ENCODE measurements at regions not wholly inside any gene's neighbourhood (a gene's known extent, or its start where the extent isn't known, plus 50 kb on each side); places are given as distances from the start of the nearest gene placed in this dataset.
A peak's percentile ranks its signal among the peaks of the same experiment; 100 is the strongest.
"Not testable (repeated sequence)": the region's sequence is repeated elsewhere in the genome, so short reads cannot be mapped to it uniquely, and the experiment has no call there.

DNA sequence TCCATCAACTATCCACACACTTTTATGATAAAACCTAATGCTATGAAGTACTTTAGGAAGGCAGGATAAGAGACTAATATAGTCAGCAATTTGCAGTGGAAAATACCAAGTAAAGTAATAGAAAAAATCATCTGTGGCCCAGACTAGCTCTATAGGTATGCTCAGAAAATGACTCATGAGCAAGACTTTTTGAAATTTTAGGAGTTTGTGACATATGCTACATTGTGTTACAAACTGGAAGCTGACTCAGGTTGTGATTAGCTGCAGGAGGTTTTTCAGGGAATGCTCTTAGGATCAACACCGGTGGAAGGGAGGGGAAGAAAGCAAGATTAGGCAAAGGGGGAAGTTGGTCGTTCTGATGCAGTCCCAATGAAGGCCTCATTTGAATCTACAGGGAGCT, 56.1 kb downstream of the FEZF1 start:
- no peak for DNase-seq

DNA sequence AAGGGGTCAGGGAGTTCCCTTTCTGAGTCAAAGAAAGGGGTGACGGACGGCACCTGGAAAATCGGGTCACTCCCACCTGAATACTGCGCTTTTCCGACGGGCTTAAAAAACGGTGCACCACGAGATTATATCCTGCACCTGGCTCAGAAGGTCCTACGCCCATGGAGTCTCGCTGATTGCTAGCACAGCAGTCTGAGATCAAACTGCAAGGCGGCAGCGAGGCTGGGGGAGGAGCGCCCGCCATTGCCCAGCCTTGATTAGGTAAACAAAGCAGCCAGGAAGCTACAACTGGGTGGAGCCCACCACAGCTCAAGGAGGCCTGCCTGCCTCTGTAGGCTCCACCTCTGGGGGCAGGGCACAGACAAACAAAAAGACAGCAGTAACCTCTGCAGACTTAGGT, 65.8 kb downstream of the FEZF1 start:
- DNase-seq: not testable (repeated sequence)

DNA sequence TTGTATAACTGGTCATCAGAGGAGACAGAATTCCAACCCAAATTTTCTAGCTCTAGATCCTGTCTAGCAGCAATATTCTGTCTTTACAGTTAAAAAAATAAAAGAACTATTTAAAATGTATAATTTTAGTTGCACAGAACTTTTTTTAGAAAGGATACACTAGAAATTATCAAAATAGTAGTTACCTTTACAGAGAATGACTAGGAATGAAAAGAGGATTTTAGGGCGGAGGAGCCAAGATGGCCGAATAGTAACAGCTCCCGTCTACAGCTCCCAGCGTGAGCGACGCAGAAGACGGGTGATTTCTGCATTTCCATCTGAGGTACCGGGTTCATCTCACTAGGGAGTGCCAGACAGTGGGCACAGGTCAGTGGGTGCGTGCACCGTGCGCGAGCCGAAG, 66.3 kb downstream of the FEZF1 start:
- DNase-seq: not testable (repeated sequence)

DNA sequence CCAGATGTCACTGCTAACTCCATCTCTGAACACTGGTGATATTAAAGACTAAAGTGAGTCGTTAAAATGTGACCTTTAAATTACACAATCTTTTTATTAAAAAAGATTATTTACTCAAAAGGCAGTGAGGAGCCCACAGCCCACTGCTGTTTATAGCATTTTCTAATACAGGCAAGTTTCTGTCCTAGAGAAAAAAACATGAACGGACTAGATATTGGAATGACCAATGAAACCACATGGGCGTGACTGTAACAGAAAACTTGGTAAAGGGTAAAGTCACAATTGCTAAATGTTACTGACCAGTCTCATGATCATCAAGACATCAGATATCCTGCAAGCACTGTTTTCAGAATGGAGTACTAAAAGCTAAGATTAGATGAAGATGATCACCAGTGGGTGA, 78.7 kb downstream of the FEZF1 start:
- no peak for DNase-seq

DNA sequence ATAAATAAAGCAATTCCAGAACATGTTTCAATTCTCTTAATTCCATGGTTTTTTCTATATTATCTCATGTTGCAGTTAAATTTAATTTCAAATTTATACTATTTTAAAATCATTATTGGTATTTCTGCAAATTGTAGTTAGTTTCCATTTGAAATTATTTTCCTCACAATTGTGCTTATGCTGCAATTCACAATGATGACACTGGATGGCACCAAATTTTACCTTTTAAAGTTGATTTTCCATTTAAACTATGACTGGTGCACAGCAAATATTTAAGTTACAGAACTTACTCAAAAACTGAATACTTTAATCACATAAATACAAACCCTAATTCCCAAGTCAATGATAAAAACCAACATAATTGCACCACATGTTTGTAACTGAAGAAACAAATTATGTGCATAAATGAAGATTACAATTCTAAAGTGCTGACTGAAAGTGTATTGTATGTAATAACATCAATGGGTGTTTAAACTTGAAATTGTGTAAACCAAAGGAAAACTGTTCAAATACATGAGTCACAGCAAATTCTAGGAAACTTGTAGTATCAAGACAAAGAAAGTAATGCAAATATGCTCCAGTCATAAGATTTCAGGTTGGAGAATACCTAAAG, 75.3 kb upstream of the AASS start:
- peak; percentile 10 for DNase-seq

DNA sequence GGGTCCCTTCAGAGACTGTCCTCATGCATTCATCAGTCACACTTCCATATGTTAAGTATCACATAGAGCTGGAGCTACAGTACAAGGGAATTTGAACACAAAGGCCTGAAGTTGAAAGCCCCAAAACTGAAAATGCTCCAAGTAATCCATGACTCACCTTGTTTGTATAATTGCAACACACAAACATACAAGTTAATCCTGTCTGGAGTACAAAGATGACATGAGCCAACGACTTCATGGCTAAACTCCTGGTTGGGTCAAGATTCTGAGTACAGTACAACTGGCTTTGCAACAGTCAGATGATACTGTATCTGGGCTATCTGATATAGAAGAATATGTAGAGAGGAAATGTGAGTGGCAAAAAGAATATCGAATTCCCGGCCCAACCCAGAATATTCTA, 73.1 kb upstream of the AASS start:
- DNase-seq: no peak

DNA sequence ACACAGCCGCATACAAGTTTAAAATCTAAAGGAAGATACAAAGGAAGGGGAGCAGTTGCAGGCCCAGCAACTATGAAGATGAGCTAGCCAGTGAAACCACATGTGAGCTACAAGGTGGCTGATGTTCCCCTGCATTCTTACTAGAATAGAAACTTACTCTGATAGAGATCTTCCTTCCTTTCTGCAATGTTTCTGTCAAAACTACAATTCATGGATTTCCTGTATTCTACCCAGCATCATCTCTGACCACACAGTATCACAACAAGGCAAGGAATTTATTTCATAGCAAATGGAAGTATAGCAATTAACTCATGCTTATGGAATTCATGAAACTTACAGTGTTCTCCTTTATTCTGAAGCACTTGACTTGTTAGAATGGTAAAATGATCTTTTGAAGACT, 68.7 kb upstream of the AASS start:
- DNase-seq: no peak

DNA sequence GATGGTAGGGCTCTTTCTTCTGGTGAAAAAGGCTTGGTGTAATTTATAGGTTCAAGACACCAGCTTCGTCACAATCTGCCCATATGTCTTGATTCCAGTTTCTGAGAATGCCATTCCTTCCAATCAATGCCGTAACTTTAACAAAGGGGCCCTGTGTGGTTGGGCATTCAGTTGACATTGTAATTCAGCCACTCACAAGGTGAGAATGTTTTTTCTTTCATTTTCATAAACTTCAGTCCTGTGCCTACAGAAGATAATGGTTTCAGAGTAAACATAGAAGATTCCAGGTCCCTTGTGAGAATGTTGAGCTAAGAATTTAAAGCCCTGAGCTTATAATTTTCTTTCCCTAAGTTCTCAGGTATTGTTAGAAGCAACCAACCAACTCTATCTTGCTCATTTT, 67.3 kb upstream of the AASS start:
- no peak for DNase-seq

DNA sequence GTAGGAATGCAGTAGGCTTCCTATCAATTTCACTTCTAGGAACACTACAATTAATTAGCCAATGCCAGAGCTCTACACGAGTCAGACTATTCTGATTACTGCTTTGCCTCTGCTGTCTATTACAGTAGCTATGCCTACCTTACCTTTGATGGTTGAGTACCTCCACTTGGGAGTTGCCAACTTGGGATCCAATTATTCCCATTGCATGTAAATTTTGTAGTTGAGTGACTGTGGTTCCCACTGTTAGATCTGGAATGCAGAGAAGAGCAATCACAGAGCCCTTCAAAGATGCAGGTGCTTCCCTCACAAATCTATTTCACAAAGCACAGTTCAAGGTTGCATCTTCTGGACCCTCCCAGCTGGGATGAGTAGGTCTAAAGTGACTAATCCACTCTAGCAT, 62.9 kb upstream of the AASS start:
- DNase-seq: no peak

DNA sequence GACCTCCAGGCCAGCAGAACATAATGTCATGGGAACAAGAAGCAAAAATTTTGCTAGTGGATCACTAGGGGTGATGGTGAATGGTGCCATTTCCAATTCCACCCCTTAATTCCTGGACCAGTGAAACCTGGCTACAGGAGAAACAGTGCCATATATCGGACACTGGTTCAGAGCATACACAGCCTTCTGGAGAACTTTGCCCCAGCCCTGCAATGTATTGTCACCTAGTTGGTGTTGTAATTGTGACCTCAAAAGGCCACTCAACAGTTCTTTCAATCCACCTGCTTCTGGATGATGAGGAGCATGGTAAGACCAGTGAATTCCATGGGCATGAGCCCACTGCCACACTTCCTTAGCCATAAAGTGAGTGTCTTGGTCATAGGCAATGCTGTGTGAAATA, 59.8 kb upstream of the AASS start:
- no peak for DNase-seq

DNA sequence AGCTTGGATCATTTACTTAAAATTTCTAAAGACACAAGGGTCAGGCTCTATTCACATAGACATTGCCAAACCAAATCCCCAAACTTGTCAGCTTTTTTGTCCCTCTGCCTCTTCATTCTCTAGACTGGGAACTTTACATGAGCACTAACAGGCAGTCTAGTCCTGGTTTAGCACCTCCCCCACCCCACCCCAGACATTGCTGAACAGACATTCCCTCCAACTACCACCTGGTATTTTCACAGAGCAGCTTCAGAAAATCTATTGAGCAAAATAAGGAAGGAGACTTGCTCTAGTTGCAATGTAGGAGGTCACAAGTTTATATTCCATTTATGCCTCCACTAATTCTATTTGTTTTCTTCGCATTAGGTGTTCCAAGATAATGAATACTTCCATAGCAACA, 56.8 kb upstream of the AASS start:
- no peak for DNase-seq

DNA sequence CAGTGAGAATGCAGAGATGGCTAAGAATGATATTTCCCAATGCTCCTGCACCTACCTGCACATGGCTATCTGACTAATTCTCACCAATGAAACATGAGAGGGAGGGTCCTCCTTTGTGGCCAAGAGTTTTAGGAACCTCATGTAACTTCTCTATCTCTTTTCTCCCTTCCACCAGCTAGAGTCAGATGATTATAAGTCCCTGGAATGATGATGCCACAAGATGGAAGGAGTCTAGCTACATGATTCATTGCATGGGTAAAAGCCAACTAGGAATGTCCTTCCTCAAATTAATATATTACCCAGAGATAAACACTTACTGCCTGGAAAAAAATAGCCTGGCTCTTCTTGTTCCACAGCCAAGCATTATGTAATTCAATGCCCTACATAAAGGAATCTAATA, 55.1 kb upstream of the AASS start:
- no peak for DNase-seq

DNA sequence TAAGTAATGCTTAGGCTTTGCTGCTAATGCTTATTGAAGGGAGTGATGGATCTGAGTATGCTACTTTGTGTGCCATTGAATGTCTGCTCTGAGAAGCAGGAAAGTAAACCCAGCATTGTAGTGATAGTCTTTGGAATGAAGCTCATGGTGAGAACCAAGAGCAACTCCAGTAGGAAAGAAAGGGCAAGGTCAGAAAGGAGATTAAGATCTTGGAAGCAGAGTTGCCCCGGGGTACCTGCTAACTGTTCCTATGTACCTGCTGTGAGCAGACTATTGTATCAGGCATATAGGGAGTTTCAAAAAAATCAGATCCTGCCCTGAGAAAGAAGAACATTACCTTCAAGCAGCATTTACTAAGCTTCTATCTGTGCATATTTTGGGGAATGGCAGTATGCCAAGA, 54.5 kb upstream of the AASS start:
- no peak for DNase-seq

Data from fibroblast of skin of right quadriceps (primary cell).